OCI-LY3 (cell line): ENCODE measurements at regions not wholly inside any gene's neighbourhood (a gene's known extent, or its start where the extent isn't known, plus 50 kb on each side); places are given as distances from the start of the nearest gene placed in this dataset.

Source experiments
- H2AFZ ChIP-seq: fragments of 200-600, 300-600 bp; shearing (Covaris generic); 2 replicates; pipeline ENCODE4 v1.6.0; 2014; ENCODE audit warnings: antibody characterized with exemption, low read depth, low read length
- H3K27ac ChIP-seq: fragments of 200-600, 300-600 bp; sonication (generic); 2 replicates; pipeline ENCODE4 v1.5.1; 2014; ENCODE audit warnings: mild to moderate bottlenecking, low read length, moderate library complexity, mixed read lengths
- H3K27me3 ChIP-seq: fragments of 200-600, 300-600 bp; sonication (generic); 2 replicates; pipeline ENCODE4 v1.6.1; 2014; ENCODE audit warnings: low read depth, low read length, mixed read lengths
- H3K36me3 ChIP-seq: fragments of 200-600, 300-600 bp; sonication (generic); replicated peaks from 2 replicates; pipeline ENCODE3; 2014; ENCODE audit warnings: low read depth, low read length, mixed read lengths
- H3K4me1 ChIP-seq: fragments of 300-600, 200-600 bp; sonication (generic); 2 replicates; pipeline ENCODE4 v1.6.1; 2014; ENCODE audit warnings: low read length, mixed read lengths
- H3K4me2 ChIP-seq: fragments of 200-600, 300-600 bp; sonication (generic); 2 replicates; pipeline ENCODE4 v1.6.1; 2014; ENCODE audit warnings: low read length, mixed read lengths
- H3K4me3 ChIP-seq: fragments of 300-600, 200-600 bp; sonication (generic); 2 replicates; pipeline ENCODE4 v1.5.1; 2014; ENCODE audit warnings: antibody characterized with exemption, mild to moderate bottlenecking, low read length, moderate library complexity
- H3K79me2 ChIP-seq: fragments of 300-600, 200-600 bp; shearing (Covaris generic); 2 replicates; pipeline ENCODE4 v1.6.1; 2014; ENCODE audit warnings: mild to moderate bottlenecking, low read length, mixed read lengths
- H3K9ac ChIP-seq: fragments of 300-600, 200-600 bp; shearing (Covaris generic); 2 replicates; pipeline ENCODE4 v1.6.0; 2014; ENCODE audit warnings: mild to moderate bottlenecking, low read length, moderate library complexity
- H3K9me3 ChIP-seq: fragments of 200-600, 300-600 bp; shearing (Covaris generic); 2 replicates; pipeline ENCODE4 v1.6.1; 2014; ENCODE audit warnings: low read length, mixed read lengths; ENCODE audit not compliant: insufficient read depth
- H4K20me1 ChIP-seq: fragments of 200-600, 300-600 bp; sonication (generic); 2 replicates; pipeline ENCODE4 v1.6.1; 2016; ENCODE audit warnings: low read length, mixed read lengths; ENCODE audit not compliant: insufficient read depth
- EZH2phosphoT487 ChIP-seq: fragments of 200-600 bp; shearing (Covaris generic); IDR thresholded peaks from 2 replicates; pipeline ENCODE4 v1.6.1; 2018; ENCODE audit warnings: antibody characterized with exemption, mixed run types, low read depth
- TF ChIP-seq, protein P1 (sequence below): fragments of 200-600, 300-600 bp; sonication (generic); IDR thresholded peaks from 2 replicates; pipeline ENCODE4 v1.5.1; 2014; ENCODE audit warnings: antibody characterized with exemption, low read length, low read depth

DNA sequence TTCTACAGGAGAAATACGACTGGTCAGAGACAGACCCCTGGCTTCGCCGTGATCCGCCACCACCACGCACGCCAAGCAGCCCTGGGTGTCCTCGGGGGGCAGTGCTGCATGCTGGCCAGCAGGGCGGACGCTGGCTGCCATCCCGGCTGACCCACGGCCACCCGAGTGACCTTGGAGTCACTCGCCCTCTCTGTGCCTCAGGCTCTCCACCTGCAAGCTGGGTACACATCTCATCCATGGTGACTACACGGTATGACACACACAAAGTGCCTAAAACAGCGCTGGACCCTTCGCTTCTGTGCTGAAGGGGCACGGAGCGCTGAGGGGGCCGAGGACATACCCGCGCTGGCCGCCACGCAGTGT, 62.0 kb upstream of the RNF32 start:
- no peak for TF ChIP-seq EZH2phosphoT487
- TF ChIP-seq, protein P1, sequence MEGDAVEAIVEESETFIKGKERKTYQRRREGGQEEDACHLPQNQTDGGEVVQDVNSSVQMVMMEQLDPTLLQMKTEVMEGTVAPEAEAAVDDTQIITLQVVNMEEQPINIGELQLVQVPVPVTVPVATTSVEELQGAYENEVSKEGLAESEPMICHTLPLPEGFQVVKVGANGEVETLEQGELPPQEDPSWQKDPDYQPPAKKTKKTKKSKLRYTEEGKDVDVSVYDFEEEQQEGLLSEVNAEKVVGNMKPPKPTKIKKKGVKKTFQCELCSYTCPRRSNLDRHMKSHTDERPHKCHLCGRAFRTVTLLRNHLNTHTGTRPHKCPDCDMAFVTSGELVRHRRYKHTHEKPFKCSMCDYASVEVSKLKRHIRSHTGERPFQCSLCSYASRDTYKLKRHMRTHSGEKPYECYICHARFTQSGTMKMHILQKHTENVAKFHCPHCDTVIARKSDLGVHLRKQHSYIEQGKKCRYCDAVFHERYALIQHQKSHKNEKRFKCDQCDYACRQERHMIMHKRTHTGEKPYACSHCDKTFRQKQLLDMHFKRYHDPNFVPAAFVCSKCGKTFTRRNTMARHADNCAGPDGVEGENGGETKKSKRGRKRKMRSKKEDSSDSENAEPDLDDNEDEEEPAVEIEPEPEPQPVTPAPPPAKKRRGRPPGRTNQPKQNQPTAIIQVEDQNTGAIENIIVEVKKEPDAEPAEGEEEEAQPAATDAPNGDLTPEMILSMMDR: no peak
- no peaks in the 10 kb centered on the region for H3K4me1 ChIP-seq
- H2AFZ ChIP-seq: no peak overlapping the region
- H3K27ac ChIP-seq: no peak overlapping the region
- no peak overlapping the region for H3K4me2 ChIP-seq
- H3K36me3 ChIP-seq: no peaks in the 10 kb centered on the region
- 0 out of 2 replicates have a peak, but pooled peaks cover 4% of the 10 kb centered on the region for H3K27me3 ChIP-seq
- no peaks in the 10 kb centered on the region for H4K20me1 ChIP-seq
- H3K4me3 ChIP-seq: no peak overlapping the region
- H3K9ac ChIP-seq: no peak overlapping the region
- H3K9me3 ChIP-seq: no peaks in the 10 kb centered on the region
- H3K79me2 ChIP-seq: no peaks in the 10 kb centered on the region

DNA sequence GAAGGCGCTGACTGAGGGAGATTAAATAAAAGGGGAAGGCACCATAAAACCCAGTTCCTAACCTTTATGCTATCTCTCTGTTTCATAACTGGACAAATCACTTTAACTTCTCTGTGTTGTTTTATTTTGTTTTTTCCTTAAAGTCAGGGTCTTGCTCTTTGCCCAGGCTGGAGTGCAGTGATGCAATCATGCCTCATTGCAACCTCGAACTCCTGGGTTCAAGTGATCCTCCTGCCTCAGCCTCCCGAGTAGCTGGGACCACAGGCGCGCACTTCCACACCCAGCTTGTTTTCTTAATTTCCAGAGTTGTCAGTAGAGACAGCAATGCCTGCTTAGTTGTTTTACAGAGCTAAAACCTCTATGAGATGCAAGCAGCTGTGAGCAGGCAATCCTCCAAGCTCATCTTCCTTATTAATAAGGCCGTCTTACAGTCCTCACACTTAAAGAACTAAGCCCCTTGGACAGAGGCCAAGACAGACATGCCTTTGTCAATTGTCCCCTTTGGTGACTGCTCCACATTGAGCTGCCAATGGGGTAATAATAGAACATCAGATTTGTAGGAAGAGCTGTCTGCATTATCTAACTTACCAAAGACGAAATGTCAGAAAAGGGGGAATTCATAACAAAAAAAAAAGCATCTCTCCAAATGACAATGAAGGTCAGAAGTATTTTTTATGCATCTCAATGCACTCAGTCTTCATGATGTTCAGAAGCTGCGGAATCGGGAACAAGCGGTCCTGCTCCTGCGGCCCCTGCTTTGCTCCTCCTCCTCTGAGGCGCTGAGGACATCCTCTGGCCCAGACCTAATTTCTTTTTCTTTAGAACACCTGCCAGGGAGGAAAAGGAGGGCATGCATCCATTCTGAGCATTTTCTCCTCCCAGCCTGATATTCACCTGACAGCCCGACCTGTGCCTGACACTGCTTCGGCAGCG, 62.7 kb upstream of the RNF32 start:
- no peaks in the 10 kb centered on the region for H3K4me1 ChIP-seq
- H3K79me2 ChIP-seq: no peaks in the 10 kb centered on the region
- H3K9ac ChIP-seq: no peak overlapping the region
- no peak overlapping the region for H2AFZ ChIP-seq
- H3K9me3 ChIP-seq: no peaks in the 10 kb centered on the region
- no peak overlapping the region for H3K27ac ChIP-seq
- no peaks in the 10 kb centered on the region for H4K20me1 ChIP-seq
- H3K4me2 ChIP-seq: no peak overlapping the region
- TF ChIP-seq, protein P1: no peak
- TF ChIP-seq EZH2phosphoT487: no peak
- peaks cover 7% of the 10 kb centered on the region; the same call in 1 of the 2 replicates for H3K27me3 ChIP-seq
- no peaks in the 10 kb centered on the region for H3K36me3 ChIP-seq
- no peak overlapping the region for H3K4me3 ChIP-seq

DNA sequence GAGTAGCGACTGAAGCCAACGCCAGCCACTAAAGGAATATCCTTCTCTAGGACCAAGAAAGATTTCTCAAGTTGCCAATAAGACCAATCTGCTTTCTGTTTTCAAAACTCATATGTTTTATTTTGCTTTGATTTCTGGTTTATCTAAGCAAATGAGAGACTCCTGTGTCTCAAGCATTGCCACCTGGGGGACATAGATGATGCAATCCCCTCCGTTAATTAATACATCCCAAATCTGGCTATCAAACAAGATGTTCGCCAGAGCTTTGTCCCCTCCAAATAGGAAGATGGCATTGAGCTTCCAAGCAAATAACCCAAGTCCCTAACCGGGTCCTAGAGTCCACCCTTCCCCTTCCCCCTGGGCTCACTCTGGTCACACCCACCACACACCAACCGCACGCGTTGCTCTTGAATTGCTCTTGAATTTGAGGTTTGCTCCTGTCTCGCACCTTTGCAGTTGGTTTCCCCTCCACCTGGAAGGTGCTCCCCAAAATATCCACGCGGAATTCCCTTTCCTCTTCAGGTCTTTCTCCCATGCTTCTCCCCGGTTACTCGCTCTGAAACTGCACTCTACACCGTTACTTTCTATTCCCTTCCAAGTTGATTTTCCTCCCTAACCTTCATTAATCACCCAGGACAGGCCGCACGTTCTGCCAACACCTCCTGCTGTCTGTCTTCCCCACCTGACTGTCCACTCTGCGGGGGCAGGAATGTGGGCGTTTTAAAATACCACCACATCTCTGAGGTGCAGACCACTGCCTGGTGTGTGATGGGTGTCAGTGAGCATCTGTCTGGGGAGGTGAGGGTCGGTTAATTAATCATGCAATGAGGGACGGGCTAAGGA, 64.1 kb upstream of the RNF32 start:
- H2AFZ ChIP-seq: no peak overlapping the region

More for the DNA sequence above, 64.1 kb upstream of the RNF32 start:
- H3K79me2 ChIP-seq: no peaks in the 10 kb centered on the region
- no peaks in the 10 kb centered on the region for H4K20me1 ChIP-seq
- no peak overlapping the region for H3K4me2 ChIP-seq
- H3K36me3 ChIP-seq: no peaks in the 10 kb centered on the region
- H3K4me3 ChIP-seq: no peak overlapping the region
- TF ChIP-seq, protein P1: no peak
- TF ChIP-seq EZH2phosphoT487: no peak
- H3K4me1 ChIP-seq: no peaks in the 10 kb centered on the region
- no peak overlapping the region for H3K27ac ChIP-seq
- peaks cover 16% of the 10 kb centered on the region; the same call in 1 of the 2 replicates for H3K27me3 ChIP-seq
- no peaks in the 10 kb centered on the region for H3K9me3 ChIP-seq
- no peak overlapping the region for H3K9ac ChIP-seq
